Large intestine (tissue), 3 donors: ENCODE measurements at regions not wholly inside any gene's neighbourhood (a gene's known extent, or its start where the extent isn't known, plus 50 kb on each side); places are given as distances from the start of the nearest gene placed in this dataset.

Experiments used
- DNase-seq, 2 donors: peaks; one replicate each; pipeline versions ENCODE4 v3.0.0 to v3.0.0-alpha.2; 2013
- H3K27ac ChIP-seq: one replicate; pipeline ENCODE4 v1.5.1; 2013; ENCODE audit warnings: low read length
- H3K27me3 ChIP-seq: 2 replicates; pipeline ENCODE4 v1.6.1; 2013; ENCODE audit warnings: low read length; ENCODE audit not compliant: control insufficient read depth, insufficient read depth
- H3K36me3 ChIP-seq: 2 replicates; pipeline ENCODE4 v1.6.1; 2013; ENCODE audit warnings: low read length; ENCODE audit not compliant: control insufficient read depth, insufficient read depth
- H3K4me1 ChIP-seq: one replicate; pipeline ENCODE4 v1.6.1; 2013; ENCODE audit warnings: low read length; ENCODE audit not compliant: control insufficient read depth, insufficient read depth
- H3K4me3 ChIP-seq: one replicate; pipeline ENCODE4 v1.5.1; 2013; ENCODE audit warnings: low read length
- H3K9me3 ChIP-seq: one replicate; pipeline ENCODE4 v1.6.1; 2013; ENCODE audit warnings: mild to moderate bottlenecking, low read depth, low read length, moderate library complexity; ENCODE audit not compliant: control insufficient read depth
- WGBS: methylation state at CpG from one replicate; pipeline ENCODE4 v1.1.5; 2013; ENCODE audit warnings: low lambda C conversion rate; ENCODE audit not compliant: insufficient coverage; 5-methylcytosine and 5-hydroxymethylcytosine counted together

GRCh38 chr2:118321432-118322105, 233.3 kb downstream of the INSIG2 start:
- H3K9me3 ChIP-seq, result no peaks in the 10 kb centered on the region
- H3K4me3 ChIP-seq, result no peak overlapping the region
- no peak for DNase-seq
- H3K27ac ChIP-seq, result no peak overlapping the region
- no peaks in the 10 kb centered on the region for H3K36me3 ChIP-seq
- no CpG with 5 or more reads among the region's 5 CpGs for WGBS
- no peaks in the 10 kb centered on the region for H3K4me1 ChIP-seq
- H3K27me3 ChIP-seq, result peaks cover 8% of the 10 kb centered on the region

- Histone ChIP-seq H3K4me3 (no peak overlapping the region), H3K27ac (no peak overlapping the region), H3K9me3 (no peaks in the 10 kb centered on the region), H3K36me3 (no peaks in the 10 kb centered on the region), H3K4me1 (no peaks in the 10 kb centered on the region), H3K27me3 (peaks cover 8% of the 10 kb centered on the region)
- no peak for DNase-seq
- WGBS, result no CpG with 5 or more reads among the region's 4 CpGs
Observed at GRCh38 chr2:118320658-118321057, 232.4 kb downstream of the INSIG2 start.

- H3K36me3 ChIP-seq, result no peaks in the 10 kb centered on the region
- H3K27me3 ChIP-seq, result peaks cover 9% of the 10 kb centered on the region
- H3K9me3 ChIP-seq, result no peaks in the 10 kb centered on the region
- no peak overlapping the region for H3K27ac ChIP-seq
- no peaks in the 10 kb centered on the region for H3K4me1 ChIP-seq
- no CpG with 5 or more reads among the region's 6 CpGs for WGBS
- no peak overlapping the region for H3K4me3 ChIP-seq
- no peak for DNase-seq
Observed at GRCh38 chr2:118320196-118320595, 231.9 kb downstream of the INSIG2 start.

- H3K36me3 ChIP-seq, result no peaks in the 10 kb centered on the region
Observed at GRCh38 chr2:118319271-118319684, 231.0 kb downstream of the INSIG2 start.

GRCh38 chr2:118315606-118316005, 227.3 kb downstream of the INSIG2 start:
- H3K27me3 ChIP-seq, result peaks cover 37% of the 10 kb centered on the region
- no peaks in the 10 kb centered on the region for H3K9me3 ChIP-seq
- H3K36me3 ChIP-seq, result no peaks in the 10 kb centered on the region
- H3K4me3 ChIP-seq, result no peak overlapping the region
- DNase-seq, result no peak
- no CpG with 5 or more reads among the region's 5 CpGs for WGBS
- H3K27ac ChIP-seq, result no peak overlapping the region
- H3K4me1 ChIP-seq, result no peaks in the 10 kb centered on the region

More at GRCh38 chr2:118319271-118319684, 231.0 kb downstream of the INSIG2 start:
- no peak for DNase-seq
- H3K27me3 ChIP-seq, result peaks cover 16% of the 10 kb centered on the region
- no peaks in the 10 kb centered on the region for H3K9me3 ChIP-seq
- H3K4me3 ChIP-seq, result no peak overlapping the region
- 20% methylated on average over 1 of the region's 4 CpGs for WGBS
- no peak overlapping the region for H3K27ac ChIP-seq
- H3K4me1 ChIP-seq, result no peaks in the 10 kb centered on the region

- Histone ChIP-seq H3K9me3 (no peaks in the 10 kb centered on the region), H3K4me3 (no peak overlapping the region), H3K27me3 (peaks cover 51% of the 10 kb centered on the region), H3K4me1 (no peaks in the 10 kb centered on the region), H3K27ac (no peak overlapping the region), H3K36me3 (no peaks in the 10 kb centered on the region)
- DNase-seq, result no peak
- 50% methylated on average over 1 of the region's 4 CpGs for WGBS
Observed at GRCh38 chr2:118312969-118313756, 224.9 kb downstream of the INSIG2 start.

- DNase-seq, result peak in 1 of 2 donors; percentile 50
- Histone ChIP-seq H3K27me3 (peaks cover 69% of the 10 kb centered on the region), H3K4me3 (peak overlapping the region; percentile 42), H3K36me3 (no peaks in the 10 kb centered on the region), H3K9me3 (no peaks in the 10 kb centered on the region), H3K27ac (no peak overlapping the region), H3K4me1 (no peaks in the 10 kb centered on the region)
- no CpG with 5 or more reads among the region's 20 CpGs for WGBS
Observed at GRCh38 chr2:118310681-118311429, 222.6 kb downstream of the INSIG2 start.

GRCh38 chr2:118309946-118310680, 221.8 kb downstream of the INSIG2 start:
- Histone ChIP-seq H3K27me3 (peaks cover 67% of the 10 kb centered on the region), H3K9me3 (no peaks in the 10 kb centered on the region), H3K4me3 (peak overlapping the region; percentile 42), H3K36me3 (no peaks in the 10 kb centered on the region), H3K4me1 (no peaks in the 10 kb centered on the region), H3K27ac (no peak overlapping the region)
- no CpG with 5 or more reads among the region's 56 CpGs for WGBS
- peak; percentile 12 to 55 for DNase-seq

- Histone ChIP-seq H3K9me3 (no peaks in the 10 kb centered on the region), H3K27me3 (peaks cover 61% of the 10 kb centered on the region), H3K4me1 (no peaks in the 10 kb centered on the region), H3K27ac (no peak overlapping the region), H3K36me3 (no peaks in the 10 kb centered on the region), H3K4me3 (peak overlapping the region; percentile 42)
- 52% methylated on average over 7 of the region's 16 CpGs for whole genome bisulfite sequencing
- no peak for DNase-seq
Observed at GRCh38 chr2:118309257-118309945, 221.1 kb downstream of the INSIG2 start.
